ENCODE measurements at regions not wholly inside any gene's neighbourhood (a gene's known extent, or its start where the extent isn't known, plus 50 kb on each side); places are given as distances from the start of the nearest gene placed in this dataset.

DNA sequence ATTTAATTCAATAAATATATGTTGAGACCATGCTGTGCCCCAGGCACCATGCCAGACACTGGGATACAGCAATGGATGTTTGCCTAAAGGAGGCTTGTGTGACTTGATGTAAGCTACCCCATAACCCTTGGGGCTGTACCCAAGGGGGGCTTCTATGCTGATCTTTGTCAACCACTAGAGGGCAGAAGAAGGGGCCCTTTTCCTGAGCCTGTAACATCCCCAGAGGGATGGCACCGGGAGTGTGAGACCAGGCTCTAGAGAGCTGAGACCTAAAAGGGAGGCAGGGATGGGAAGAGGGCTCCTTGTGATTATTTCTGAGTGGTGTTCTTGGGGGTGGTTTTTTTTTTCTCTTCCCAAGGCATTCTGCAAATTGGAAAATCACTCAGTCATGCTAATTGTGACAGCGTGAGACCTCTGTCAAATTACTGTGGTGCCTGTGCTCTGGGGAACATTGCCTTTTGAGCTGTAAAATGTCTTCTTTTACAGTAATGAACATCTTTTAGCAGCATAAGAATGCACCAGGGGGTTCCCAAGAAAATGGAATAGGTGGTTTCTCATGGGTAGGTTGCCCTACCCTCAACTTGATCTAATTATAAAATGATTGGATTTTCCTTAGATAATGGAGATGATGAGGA, 138.7 kb upstream of the SLC24A3 start:
- Histone ChIP-seq H3K9me3 (no peaks in the 10 kb centered on the region), H3K36me3 (no peaks in the 10 kb centered on the region), H3K4me3 (ENCODE audit: low read depth in 1 of 2, low read length in 1 of 2) (peak overlapping the region in 1 of 2 experiments; percentile 43), H3K4me1 (ENCODE audit: control insufficient read depth in 1 of 2, insufficient read depth in 1 of 2, low read depth in 1 of 2, low read length in 1 of 2) (peaks cover 79 to 88% of the 10 kb centered on the region in 2 experiments), H3K27me3 (no peaks in the 10 kb centered on the region), H3K27ac (peak overlapping the region; percentile 89)
- no peak for TF ChIP-seq CTCF (IDR thresholded peaks at IDR 0.05)

- no peak for TF ChIP-seq CTCF (IDR thresholded peaks at IDR 0.05)
- Histone ChIP-seq H3K27me3 (no peaks in the 10 kb centered on the region), H3K4me1 (ENCODE audit: control insufficient read depth in 1 of 2, insufficient read depth in 1 of 2, low read depth in 1 of 2, low read length in 1 of 2) (peaks cover 79 to 89% of the 10 kb centered on the region in 2 experiments), H3K4me3 (ENCODE audit: low read depth in 1 of 2, low read length in 1 of 2) (peak overlapping the region; percentile 43 to 44), H3K9me3 (no peaks in the 10 kb centered on the region), H3K36me3 (no peaks in the 10 kb centered on the region), H3K27ac (peak overlapping the region; percentile 89)
Measured at GRCh38 chr20:19074356-19074755, 138.1 kb upstream of the SLC24A3 start.

DNA sequence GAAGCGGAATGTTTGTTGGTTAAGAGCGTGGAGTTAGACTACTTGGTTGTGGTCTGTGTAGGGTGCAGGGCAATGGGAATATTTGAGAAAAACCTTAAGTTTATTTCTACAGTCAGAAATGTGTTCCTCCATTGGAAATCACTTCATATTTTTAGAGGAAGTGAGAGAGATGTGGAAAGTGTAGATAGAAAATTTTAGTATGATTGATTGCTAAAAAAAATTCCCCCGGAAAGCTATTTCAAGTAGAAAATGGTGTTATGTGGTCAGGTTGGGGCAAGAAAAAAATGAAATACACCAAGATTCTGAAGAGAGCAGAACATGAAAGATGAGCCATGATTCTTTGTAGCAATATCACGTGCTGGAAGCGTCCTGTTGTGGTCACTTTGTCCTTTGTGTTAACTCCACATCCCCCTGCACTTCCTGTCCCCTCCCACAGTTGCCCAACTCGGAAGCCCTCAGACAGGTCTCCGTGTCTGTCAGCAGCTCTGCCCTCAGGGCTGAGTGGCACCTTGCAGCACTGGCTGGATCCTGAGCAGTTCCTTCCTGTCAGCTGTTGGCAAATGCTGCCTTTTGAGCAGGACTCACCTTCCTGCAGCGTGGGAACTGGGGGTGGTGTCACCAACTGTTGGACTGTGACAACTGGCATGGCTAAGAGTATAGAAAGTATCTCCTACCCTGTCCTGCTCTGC, 137.5 kb upstream of the SLC24A3 start:
- Histone ChIP-seq H3K27me3 (no peaks in the 10 kb centered on the region), H3K27ac (peak overlapping the region; percentile 89), H3K4me3 (ENCODE audit: low read depth in 1 of 2, low read length in 1 of 2) (peak overlapping the region; percentile 43 to 44), H3K36me3 (no peaks in the 10 kb centered on the region), H3K4me1 (ENCODE audit: control insufficient read depth in 1 of 2, insufficient read depth in 1 of 2, low read depth in 1 of 2, low read length in 1 of 2) (peaks cover 79 to 88% of the 10 kb centered on the region in 2 experiments), H3K9me3 (no peaks in the 10 kb centered on the region)
- TF ChIP-seq CTCF (IDR thresholded peaks at IDR 0.05): peak; percentile 30

DNA sequence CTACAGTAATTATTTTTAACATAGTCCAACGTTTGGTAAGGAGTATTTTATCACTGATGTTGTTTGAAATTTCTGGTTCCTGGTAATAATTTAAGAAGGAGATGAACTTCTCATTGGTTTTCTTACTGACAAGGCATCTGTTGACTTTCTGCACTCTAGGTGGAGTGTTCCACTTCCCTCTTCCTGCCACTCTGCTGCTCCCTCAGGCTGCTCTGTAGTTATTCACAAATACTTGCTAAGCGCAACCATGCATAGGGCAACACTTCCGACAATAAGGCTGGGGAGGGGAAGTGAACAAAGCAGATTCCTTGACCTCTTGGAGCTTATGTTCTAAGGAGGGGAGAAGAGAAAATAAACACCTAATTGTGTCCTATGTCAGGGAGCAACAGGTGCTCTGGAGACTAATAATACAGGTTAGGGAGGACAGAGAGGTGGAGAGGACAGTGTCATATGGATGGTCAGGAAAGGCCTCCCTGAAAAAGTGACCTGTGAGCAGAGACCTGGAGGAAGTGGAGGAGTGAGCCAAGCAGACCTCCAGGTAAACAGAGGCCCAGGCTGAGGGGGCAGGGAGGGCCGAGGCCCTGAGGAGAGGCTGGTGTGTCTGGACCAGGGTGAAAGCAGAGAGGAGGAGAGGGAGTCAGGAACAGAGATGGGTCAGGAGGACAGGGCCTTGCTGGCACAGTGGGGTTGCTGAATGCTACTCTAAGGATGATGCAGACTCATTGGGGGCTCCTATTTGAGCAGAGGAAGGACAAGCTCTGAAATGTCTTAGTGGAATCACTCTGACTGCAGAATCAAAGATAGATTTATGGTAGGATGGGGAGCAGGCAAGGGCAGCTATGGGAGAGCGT, 134.8 kb upstream of the SLC24A3 start:
- Histone ChIP-seq H3K27me3 (no peaks in the 10 kb centered on the region), H3K4me3 (ENCODE audit: low read depth in 1 of 2, low read length in 1 of 2) (no peak overlapping the region), H3K27ac (peak overlapping the region; percentile 89), H3K4me1 (ENCODE audit: control insufficient read depth in 1 of 2, insufficient read depth in 1 of 2, low read depth in 1 of 2, low read length in 1 of 2) (peaks cover 55 to 62% of the 10 kb centered on the region in 2 experiments), H3K36me3 (no peaks in the 10 kb centered on the region), H3K9me3 (no peaks in the 10 kb centered on the region)
- TF ChIP-seq CTCF (IDR thresholded peaks at IDR 0.05): no peak

GRCh38 chr20:19078448-19079373, 133.7 kb upstream of the SLC24A3 start:
- H3K4me1 ChIP-seq (ENCODE audit: control insufficient read depth in 1 of 2, insufficient read depth in 1 of 2, low read depth in 1 of 2, low read length in 1 of 2): peaks cover 44 to 50% of the 10 kb centered on the region in 2 experiments
- H3K9me3 ChIP-seq: no peaks in the 10 kb centered on the region
- no peaks in the 10 kb centered on the region for H3K27me3 ChIP-seq
- no peak for TF ChIP-seq CTCF (IDR thresholded peaks at IDR 0.05)
- no peaks in the 10 kb centered on the region for H3K36me3 ChIP-seq
- no peak overlapping the region for H3K4me3 ChIP-seq (ENCODE audit: low read depth in 1 of 2, low read length in 1 of 2)
- H3K27ac ChIP-seq: no peak overlapping the region

All from neutrophil (primary cell).